ENCODE measurements at regions not wholly inside any gene's neighbourhood (a gene's known extent, or its start where the extent isn't known, plus 50 kb on each side); places are given as distances from the start of the nearest gene placed in this dataset.
"Not testable (repeated sequence)": the region's sequence is repeated elsewhere in the genome, so short reads cannot be mapped to it uniquely, and the experiment has no call there.

GRCh38 chr4:161329852-161330251 is 833.9 kb downstream of the FSTL5 start:
- no peak for DNase-seq (ENCODE audit: low read depth, low spot score)

GRCh38 chr4:161321706-161322105 is 842.1 kb downstream of the FSTL5 start:
- DNase-seq (ENCODE audit: low read depth, low spot score): no peak

- peak; percentile 18 for DNase-seq (ENCODE audit: low read depth, low spot score)
Observed at GRCh38 chr4:161320377-161320776, 843.4 kb downstream of the FSTL5 start.

GRCh38 chr4:161317000-161317399 is 846.8 kb downstream of the FSTL5 start:
- no peak for DNase-seq (ENCODE audit: low read depth, low spot score)

GRCh38 chr4:161314371-161314770 is 849.4 kb downstream of the FSTL5 start:
- DNase-seq (ENCODE audit: low read depth, low spot score): no peak

- no peak for DNase-seq (ENCODE audit: low read depth, low spot score)
Observed at GRCh38 chr4:161303551-161303950, 860.2 kb downstream of the FSTL5 start.

- no peak for DNase-seq (ENCODE audit: low read depth, low spot score)
Observed at GRCh38 chr4:161291222-161291621, 872.6 kb downstream of the FSTL5 start.

GRCh38 chr4:161287678-161288352 is 876.0 kb downstream of the FSTL5 start:
- DNase-seq (ENCODE audit: low read depth, low spot score): no peak

- no peak for DNase-seq (ENCODE audit: low read depth, low spot score)
Observed at GRCh38 chr4:161285461-161285860, 878.3 kb downstream of the FSTL5 start.

- DNase-seq (ENCODE audit: low read depth, low spot score): no peak
Observed at GRCh38 chr4:161280929-161281328, 882.9 kb downstream of the FSTL5 start.

- DNase-seq (ENCODE audit: low read depth, low spot score): no peak
Observed at GRCh38 chr4:161279095-161279494, 884.7 kb downstream of the FSTL5 start.

GRCh38 chr4:161277150-161277787 is 886.5 kb downstream of the FSTL5 start:
- not testable (repeated sequence) for DNase-seq (ENCODE audit: low read depth, low spot score)

GRCh38 chr4:161273607-161274006 is 890.2 kb downstream of the FSTL5 start:
- DNase-seq (ENCODE audit: low read depth, low spot score): no peak

GRCh38 chr4:161260819-161261218 is 903.0 kb downstream of the FSTL5 start:
- DNase-seq (ENCODE audit: low read depth, low spot score): no peak

- DNase-seq (ENCODE audit: low read depth, low spot score): peak; percentile 14
Observed at GRCh38 chr4:161256716-161257115, 907.1 kb downstream of the FSTL5 start.

GRCh38 chr4:161256172-161256571 is 907.6 kb downstream of the FSTL5 start:
- DNase-seq (ENCODE audit: low read depth, low spot score): peak; percentile 10

- no peak for DNase-seq (ENCODE audit: low read depth, low spot score)
Observed at GRCh38 chr4:161254375-161254774, 909.4 kb downstream of the FSTL5 start.

GRCh38 chr4:161252520-161253141 is 911.2 kb downstream of the FSTL5 start:
- DNase-seq (ENCODE audit: low read depth, low spot score): peak; percentile 23

- DNase-seq (ENCODE audit: low read depth, low spot score): no peak
Observed at GRCh38 chr4:161249779-161250440, 913.9 kb downstream of the FSTL5 start.

GRCh38 chr4:161248880-161249279 is 914.9 kb downstream of the FSTL5 start:
- DNase-seq (ENCODE audit: low read depth, low spot score): no peak

- DNase-seq (ENCODE audit: low read depth, low spot score): peak; percentile 2
Observed at GRCh38 chr4:161247831-161248230, 916.0 kb downstream of the FSTL5 start.

GRCh38 chr4:161238033-161238432 is 925.8 kb downstream of the FSTL5 start:
- DNase-seq (ENCODE audit: low read depth, low spot score): no peak
